ENCODE measurements at regions not wholly inside any gene's neighbourhood (a gene's known extent, or its start where the extent isn't known, plus 50 kb on each side); places are given as distances from the start of the nearest gene placed in this dataset.

DNA sequence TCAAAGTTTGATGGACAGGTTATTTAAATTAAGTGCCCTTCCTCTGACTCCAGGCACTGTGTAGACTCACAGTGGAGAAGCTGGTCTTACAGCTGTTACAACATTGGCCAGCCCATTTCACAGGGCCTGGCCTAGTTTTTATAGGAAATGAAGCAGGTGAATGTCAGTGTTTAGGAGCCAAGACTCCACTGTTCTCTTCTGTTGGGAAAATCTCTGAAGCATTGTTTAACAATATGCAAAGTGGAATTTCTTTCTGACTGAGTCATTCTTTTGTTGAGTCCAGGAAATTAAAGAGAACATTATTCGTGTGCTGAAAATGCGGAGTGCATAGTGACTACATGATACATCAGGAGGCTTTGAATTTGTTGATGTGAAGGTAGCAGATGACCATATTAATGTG lies 64.7 kb downstream of the ARRDC4 start:
- H3K36me3 ChIP-seq (ENCODE audit: control insufficient read depth, insufficient read depth, low read length): no peaks in the 10 kb centered on the region
- DNase-seq (ENCODE audit: low read depth, low spot score): no peak
- no peaks in the 10 kb centered on the region for H3K4me1 ChIP-seq (ENCODE audit: control insufficient read depth, insufficient read depth, low read length)
- H3K9me3 ChIP-seq (ENCODE audit: control insufficient read depth, insufficient read depth, low read length): no peaks in the 10 kb centered on the region
- H3K27ac ChIP-seq (ENCODE audit: low read length): no peak overlapping the region
- no peaks in the 10 kb centered on the region for H3K27me3 ChIP-seq (ENCODE audit: control insufficient read depth, insufficient read depth, low read length)
- no peak overlapping the region for H3K4me3 ChIP-seq (ENCODE audit: low read length)
- WGBS (ENCODE audit: insufficient coverage, insufficient read length): no CpG with 5 or more reads among the region's 2 CpGs

DNA sequence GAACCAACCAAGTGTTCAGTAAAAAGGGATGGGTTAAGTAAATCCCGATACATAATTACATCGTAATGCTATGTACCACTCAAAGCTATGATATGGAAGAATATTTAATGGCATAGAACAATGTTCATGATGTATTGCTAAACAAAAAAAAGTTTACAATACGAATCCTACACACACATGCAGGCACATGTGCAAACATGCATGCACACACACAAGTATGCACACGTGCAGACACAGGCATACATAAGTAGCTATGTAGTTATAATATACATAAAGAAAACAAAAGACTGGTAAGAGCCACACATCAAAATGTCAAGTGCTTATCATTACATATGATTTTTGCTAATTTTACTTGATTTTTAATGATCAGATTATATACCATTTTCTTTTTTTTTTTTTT lies 74.2 kb downstream of the ARRDC4 start:
- Histone ChIP-seq H3K36me3 (ENCODE audit: control insufficient read depth, insufficient read depth, low read length) (no peaks in the 10 kb centered on the region), H3K27me3 (ENCODE audit: control insufficient read depth, insufficient read depth, low read length) (no peaks in the 10 kb centered on the region), H3K4me1 (ENCODE audit: control insufficient read depth, insufficient read depth, low read length) (no peaks in the 10 kb centered on the region), H3K9me3 (ENCODE audit: control insufficient read depth, insufficient read depth, low read length) (no peaks in the 10 kb centered on the region), H3K4me3 (ENCODE audit: low read length) (no peak overlapping the region), H3K27ac (ENCODE audit: low read length) (no peak overlapping the region)
- no peak for DNase-seq (ENCODE audit: low read depth, low spot score)
- no CpG with 5 or more reads among the region's 4 CpGs for WGBS (ENCODE audit: insufficient coverage, insufficient read length)

DNA sequence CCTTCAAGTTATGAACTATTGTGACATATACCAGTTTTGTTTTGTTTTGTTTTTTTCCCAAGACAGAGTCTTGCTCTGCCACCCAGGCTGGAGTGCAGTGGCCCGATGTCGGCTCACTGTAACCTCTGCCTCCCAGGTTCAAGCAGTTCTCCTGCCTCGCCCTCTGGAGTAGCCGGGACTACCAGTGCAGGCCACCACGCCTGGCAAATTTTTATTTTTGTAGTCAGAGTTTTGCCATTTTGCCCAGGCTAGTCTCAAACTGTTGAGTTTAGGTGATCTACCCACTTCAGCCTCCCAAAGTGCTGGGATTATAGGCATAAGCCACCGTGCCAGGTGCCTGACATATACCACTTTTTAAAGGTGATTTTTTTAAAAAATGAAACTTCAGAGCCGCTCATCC lies 74.6 kb downstream of the ARRDC4 start:
- Histone ChIP-seq H3K27me3 (ENCODE audit: control insufficient read depth, insufficient read depth, low read length) (no peaks in the 10 kb centered on the region), H3K4me3 (ENCODE audit: low read length) (no peak overlapping the region), H3K9me3 (ENCODE audit: control insufficient read depth, insufficient read depth, low read length) (no peaks in the 10 kb centered on the region), H3K4me1 (ENCODE audit: control insufficient read depth, insufficient read depth, low read length) (no peaks in the 10 kb centered on the region), H3K27ac (ENCODE audit: low read length) (no peak overlapping the region), H3K36me3 (ENCODE audit: control insufficient read depth, insufficient read depth, low read length) (no peaks in the 10 kb centered on the region)
- WGBS (ENCODE audit: insufficient coverage, insufficient read length): no CpG with 5 or more reads among the region's 7 CpGs
- DNase-seq (ENCODE audit: low read depth, low spot score): no peak

DNA sequence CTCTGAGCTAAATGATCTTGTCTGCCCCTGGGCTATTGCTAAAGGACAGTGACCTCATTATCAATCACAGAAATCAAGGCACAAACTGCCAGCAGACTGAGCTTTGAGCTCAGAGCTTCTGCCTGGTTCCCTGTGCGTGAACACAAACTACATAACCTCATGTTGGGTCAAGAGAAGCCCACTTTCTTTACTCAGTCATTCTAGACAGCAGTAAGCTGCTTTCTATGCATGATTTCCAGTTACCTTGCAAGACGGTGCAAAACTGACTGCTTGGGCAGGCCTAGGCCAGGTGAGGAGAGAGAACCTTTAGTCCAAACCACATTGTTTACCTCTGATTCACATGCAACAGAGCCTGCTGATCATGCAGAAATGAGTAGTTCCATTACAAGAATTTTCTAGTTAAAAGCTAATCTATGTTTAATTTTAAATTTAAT lies 75.1 kb downstream of the ARRDC4 start:
- H3K4me3 ChIP-seq (ENCODE audit: low read length): no peak overlapping the region
- no peaks in the 10 kb centered on the region for H3K36me3 ChIP-seq (ENCODE audit: control insufficient read depth, insufficient read depth, low read length)
- no peak overlapping the region for H3K27ac ChIP-seq (ENCODE audit: low read length)
- no peaks in the 10 kb centered on the region for H3K9me3 ChIP-seq (ENCODE audit: control insufficient read depth, insufficient read depth, low read length)
- no CpG with 5 or more reads among the region's 2 CpGs for WGBS (ENCODE audit: insufficient coverage, insufficient read length)
- no peaks in the 10 kb centered on the region for H3K27me3 ChIP-seq (ENCODE audit: control insufficient read depth, insufficient read depth, low read length)
- no peaks in the 10 kb centered on the region for H3K4me1 ChIP-seq (ENCODE audit: control insufficient read depth, insufficient read depth, low read length)
- DNase-seq (ENCODE audit: low read depth, low spot score): no peak

DNA sequence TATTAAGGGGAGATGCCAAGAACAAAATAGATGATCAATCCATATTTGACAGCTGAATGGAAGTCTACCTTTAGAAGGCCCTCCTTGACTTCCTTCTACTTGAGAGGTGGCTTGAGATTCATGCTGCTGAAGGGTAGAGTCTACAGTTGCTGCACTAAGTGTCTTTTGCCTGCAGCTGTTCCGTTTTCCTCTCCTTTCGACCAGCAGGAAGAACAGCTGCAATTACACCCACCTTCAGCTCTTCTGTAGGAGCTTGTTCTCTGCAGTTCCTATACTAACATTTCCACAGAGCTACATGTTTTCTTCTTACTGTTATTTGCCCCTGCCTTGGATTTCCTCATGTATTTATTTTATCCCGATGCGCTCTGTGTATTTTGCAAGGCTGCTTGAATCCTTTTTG lies 79.1 kb downstream of the ARRDC4 start:
- Histone ChIP-seq H3K36me3 (ENCODE audit: control insufficient read depth, insufficient read depth, low read length) (no peaks in the 10 kb centered on the region), H3K4me1 (ENCODE audit: control insufficient read depth, insufficient read depth, low read length) (no peaks in the 10 kb centered on the region), H3K9me3 (ENCODE audit: control insufficient read depth, insufficient read depth, low read length) (no peaks in the 10 kb centered on the region), H3K27ac (ENCODE audit: low read length) (no peak overlapping the region), H3K27me3 (ENCODE audit: control insufficient read depth, insufficient read depth, low read length) (no peaks in the 10 kb centered on the region), H3K4me3 (ENCODE audit: low read length) (no peak overlapping the region)
- no CpG with 5 or more reads among the region's 4 CpGs for WGBS (ENCODE audit: insufficient coverage, insufficient read length)
- no peak for DNase-seq (ENCODE audit: low read depth, low spot score)

DNA sequence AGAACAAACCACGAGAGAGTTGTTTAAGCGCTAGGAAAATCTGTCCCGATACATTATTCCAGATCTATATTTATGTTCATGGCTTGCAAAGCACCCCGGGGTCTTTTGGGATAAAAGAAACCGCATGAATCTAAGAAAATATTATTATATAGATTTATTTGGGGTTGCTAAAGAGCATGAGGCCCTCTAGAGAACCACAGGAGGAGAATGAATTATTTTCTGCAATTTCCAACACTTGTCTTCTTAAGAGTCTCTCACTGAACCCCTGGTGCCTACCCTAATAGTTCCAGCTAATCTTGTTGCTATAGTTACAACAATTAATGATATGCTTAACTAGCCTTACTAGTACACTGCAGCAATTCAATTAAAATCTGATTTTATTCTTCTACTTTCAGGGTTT lies 79.6 kb downstream of the ARRDC4 start:
- H3K36me3 ChIP-seq (ENCODE audit: control insufficient read depth, insufficient read depth, low read length): no peaks in the 10 kb centered on the region
- no peaks in the 10 kb centered on the region for H3K9me3 ChIP-seq (ENCODE audit: control insufficient read depth, insufficient read depth, low read length)
- no peak overlapping the region for H3K4me3 ChIP-seq (ENCODE audit: low read length)
- no CpG with 5 or more reads among the region's 5 CpGs for WGBS (ENCODE audit: insufficient coverage, insufficient read length)
- H3K27me3 ChIP-seq (ENCODE audit: control insufficient read depth, insufficient read depth, low read length): no peaks in the 10 kb centered on the region
- no peaks in the 10 kb centered on the region for H3K4me1 ChIP-seq (ENCODE audit: control insufficient read depth, insufficient read depth, low read length)
- no peak for DNase-seq (ENCODE audit: low read depth, low spot score)
- no peak overlapping the region for H3K27ac ChIP-seq (ENCODE audit: low read length)

DNA sequence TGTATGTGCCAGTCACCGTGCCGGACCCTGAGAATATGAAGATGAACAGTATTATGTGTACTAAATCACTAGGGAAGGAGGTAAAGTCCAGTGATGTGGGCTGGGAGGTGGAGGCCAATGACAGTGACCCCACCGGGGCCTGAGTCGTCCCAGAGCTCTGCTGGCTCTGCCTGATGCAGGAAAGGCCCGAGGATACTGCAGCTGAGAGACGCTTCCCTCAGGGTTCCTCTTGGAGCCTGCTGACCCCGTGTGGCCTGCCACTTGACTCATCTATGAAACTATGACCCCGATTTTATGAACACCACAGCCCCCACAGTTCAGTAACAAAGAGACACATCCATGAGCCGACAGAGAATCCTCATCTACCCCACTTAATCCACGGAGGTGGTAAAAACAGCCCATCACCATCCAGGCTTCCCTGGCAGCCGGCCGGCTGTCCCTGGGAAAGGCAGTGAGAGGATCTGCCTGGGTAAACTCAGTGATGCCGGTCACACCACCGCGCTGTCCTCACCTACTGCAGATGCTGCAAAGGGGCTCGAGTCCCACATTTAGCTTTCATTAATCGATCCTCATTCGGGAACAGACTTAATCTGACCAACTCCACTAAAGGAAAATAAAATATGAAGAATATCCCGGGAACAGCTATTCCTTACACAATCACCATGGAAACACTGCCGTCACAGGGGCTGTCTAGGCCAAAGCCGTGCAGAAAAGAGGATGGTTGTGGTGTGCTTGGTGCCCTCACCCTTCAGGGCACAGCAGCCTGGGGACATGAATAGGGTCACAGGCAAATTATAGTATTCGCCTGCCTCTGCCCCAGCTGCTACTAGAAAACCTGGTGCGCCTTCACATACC lies 82.9 kb downstream of the ARRDC4 start:
- H3K4me1 ChIP-seq (ENCODE audit: control insufficient read depth, insufficient read depth, low read length): no peaks in the 10 kb centered on the region
- no peak overlapping the region for H3K27ac ChIP-seq (ENCODE audit: low read length)
- H3K36me3 ChIP-seq (ENCODE audit: control insufficient read depth, insufficient read depth, low read length): no peaks in the 10 kb centered on the region
- WGBS (ENCODE audit: insufficient coverage, insufficient read length): no CpG with 5 or more reads among the region's 23 CpGs
- no peaks in the 10 kb centered on the region for H3K9me3 ChIP-seq (ENCODE audit: control insufficient read depth, insufficient read depth, low read length)
- H3K27me3 ChIP-seq (ENCODE audit: control insufficient read depth, insufficient read depth, low read length): no peaks in the 10 kb centered on the region
- no peak overlapping the region for H3K4me3 ChIP-seq (ENCODE audit: low read length)
- DNase-seq (ENCODE audit: low read depth, low spot score): no peak

DNA sequence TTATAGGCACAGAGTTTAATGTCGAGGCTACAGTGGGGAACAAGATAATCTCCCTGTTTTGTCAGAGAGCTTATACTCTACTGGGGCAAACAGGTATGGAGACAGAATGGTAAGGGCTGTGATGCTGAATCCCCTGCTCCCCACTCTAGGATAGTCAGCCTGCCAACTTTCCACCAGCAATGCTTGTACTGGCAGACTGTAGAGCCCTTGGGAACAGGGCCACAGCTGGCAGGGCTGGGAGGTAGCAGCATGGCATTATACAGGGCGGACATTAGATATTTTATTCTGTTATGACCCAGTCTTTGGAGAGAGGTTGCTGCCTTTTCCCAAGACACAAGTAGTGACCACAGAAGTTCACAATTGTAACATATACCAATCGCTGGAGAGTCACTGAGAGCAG lies 91.2 kb downstream of the ARRDC4 start:
- DNase-seq (ENCODE audit: low read depth, low spot score): no peak
- no peak overlapping the region for H3K4me3 ChIP-seq (ENCODE audit: low read length)
- H3K36me3 ChIP-seq (ENCODE audit: control insufficient read depth, insufficient read depth, low read length): no peaks in the 10 kb centered on the region
- no peak overlapping the region for H3K27ac ChIP-seq (ENCODE audit: low read length)
- no peaks in the 10 kb centered on the region for H3K9me3 ChIP-seq (ENCODE audit: control insufficient read depth, insufficient read depth, low read length)
- no peaks in the 10 kb centered on the region for H3K27me3 ChIP-seq (ENCODE audit: control insufficient read depth, insufficient read depth, low read length)
- no peaks in the 10 kb centered on the region for H3K4me1 ChIP-seq (ENCODE audit: control insufficient read depth, insufficient read depth, low read length)
- no CpG with 5 or more reads among the region's 3 CpGs for WGBS (ENCODE audit: insufficient coverage, insufficient read length)

DNA sequence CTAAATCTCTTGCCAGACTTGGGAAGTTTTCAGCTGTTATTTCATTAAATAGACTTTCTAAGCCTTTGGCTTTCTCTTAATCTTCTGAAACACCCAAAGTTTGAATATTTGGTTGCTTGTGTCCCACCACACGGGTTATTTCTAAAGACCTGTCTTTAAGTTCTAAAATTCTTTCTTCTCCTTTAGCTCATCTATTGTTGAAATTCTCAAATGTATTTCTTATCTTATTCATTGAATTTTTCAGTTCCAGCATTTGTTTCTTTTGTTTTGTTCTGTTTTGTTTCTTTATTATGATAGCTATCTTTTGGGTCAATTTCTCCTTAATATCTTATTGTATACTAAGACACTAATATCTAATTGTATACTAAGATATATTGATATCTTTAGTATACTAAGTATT lies 97.0 kb downstream of the ARRDC4 start:
- no CpG with 5 or more reads among the region's 1 CpG for WGBS (ENCODE audit: insufficient coverage, insufficient read length)

DNA sequence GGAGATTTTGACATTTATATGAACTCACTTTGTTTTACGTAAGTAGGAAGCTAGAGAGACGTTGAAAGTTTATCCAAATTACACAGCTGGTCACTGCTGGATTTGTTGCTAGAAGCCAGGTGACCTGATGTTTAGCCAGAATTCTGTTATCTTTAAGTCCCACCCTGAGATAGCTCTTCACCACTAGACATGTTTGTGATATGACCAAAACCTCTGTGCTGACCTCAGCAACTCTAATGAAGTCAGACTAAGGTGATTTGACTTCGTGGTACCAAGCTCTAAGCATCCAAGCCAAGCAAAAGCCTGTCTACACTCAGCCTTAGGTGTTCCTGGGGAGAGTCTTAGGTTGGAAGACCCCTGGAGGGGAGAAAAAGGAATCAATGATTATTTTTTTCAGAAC lies 102.4 kb downstream of the ARRDC4 start:
- no peak for DNase-seq (ENCODE audit: low read depth, low spot score)
- H3K36me3 ChIP-seq (ENCODE audit: control insufficient read depth, insufficient read depth, low read length): no peaks in the 10 kb centered on the region
- H3K4me1 ChIP-seq (ENCODE audit: control insufficient read depth, insufficient read depth, low read length): no peaks in the 10 kb centered on the region
- no CpG with 5 or more reads among the region's 3 CpGs for WGBS (ENCODE audit: insufficient coverage, insufficient read length)
- H3K27me3 ChIP-seq (ENCODE audit: control insufficient read depth, insufficient read depth, low read length): no peaks in the 10 kb centered on the region
- no peaks in the 10 kb centered on the region for H3K9me3 ChIP-seq (ENCODE audit: control insufficient read depth, insufficient read depth, low read length)
- H3K27ac ChIP-seq (ENCODE audit: low read length): no peak overlapping the region
- H3K4me3 ChIP-seq (ENCODE audit: low read length): no peak overlapping the region

More for the DNA sequence above, 97.0 kb downstream of the ARRDC4 start:
- Histone ChIP-seq H3K36me3 (ENCODE audit: control insufficient read depth, insufficient read depth, low read length) (no peaks in the 10 kb centered on the region), H3K4me3 (ENCODE audit: low read length) (no peak overlapping the region), H3K4me1 (ENCODE audit: control insufficient read depth, insufficient read depth, low read length) (no peaks in the 10 kb centered on the region), H3K27me3 (ENCODE audit: control insufficient read depth, insufficient read depth, low read length) (no peaks in the 10 kb centered on the region), H3K9me3 (ENCODE audit: control insufficient read depth, insufficient read depth, low read length) (no peaks in the 10 kb centered on the region), H3K27ac (ENCODE audit: low read length) (no peak overlapping the region)
- no peak for DNase-seq (ENCODE audit: low read depth, low spot score)

DNA sequence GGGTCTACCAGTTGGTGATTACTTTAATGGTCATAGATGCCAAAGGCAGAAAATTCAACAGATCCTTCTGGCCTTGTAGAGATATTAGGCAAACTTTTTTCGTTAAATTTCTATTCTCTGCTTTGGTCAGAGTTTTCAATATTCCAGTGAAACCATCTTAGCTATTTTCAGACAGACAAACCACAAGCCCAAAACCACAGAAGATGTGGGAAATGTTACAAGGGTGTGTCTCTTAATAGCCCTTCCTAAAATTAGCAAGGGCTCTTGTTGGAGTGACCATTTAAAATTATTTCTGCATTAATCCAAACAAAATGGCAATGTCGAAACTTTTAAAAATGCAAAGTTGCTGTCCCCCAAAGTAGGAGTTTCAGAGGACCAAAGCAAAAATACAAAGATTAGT lies 102.8 kb downstream of the ARRDC4 start:
- no peaks in the 10 kb centered on the region for H3K36me3 ChIP-seq (ENCODE audit: control insufficient read depth, insufficient read depth, low read length)
- DNase-seq (ENCODE audit: low read depth, low spot score): no peak
- no peaks in the 10 kb centered on the region for H3K4me1 ChIP-seq (ENCODE audit: control insufficient read depth, insufficient read depth, low read length)
- WGBS (ENCODE audit: insufficient coverage, insufficient read length): no CpG with 5 or more reads among the region's 2 CpGs
- H3K4me3 ChIP-seq (ENCODE audit: low read length): no peak overlapping the region
- H3K27ac ChIP-seq (ENCODE audit: low read length): no peak overlapping the region
- no peaks in the 10 kb centered on the region for H3K27me3 ChIP-seq (ENCODE audit: control insufficient read depth, insufficient read depth, low read length)
- no peaks in the 10 kb centered on the region for H3K9me3 ChIP-seq (ENCODE audit: control insufficient read depth, insufficient read depth, low read length)
